GM18868 (cell line): ENCODE measurements at regions not wholly inside any gene's neighbourhood (a gene's known extent, or its start where the extent isn't known, plus 50 kb on each side); places are given as distances from the start of the nearest gene placed in this dataset.
"Not testable (repeated sequence)": the region's sequence is repeated elsewhere in the genome, so short reads cannot be mapped to it uniquely, and the experiment has no call there.

Experiments used
- ATAC-seq: cut with Tn5 transposase; IDR thresholded peaks from one replicate; pipeline ENCODE4 v1.9.1; 2021; ENCODE audit warnings: mild to moderate bottlenecking, moderate library complexity; ENCODE audit not compliant: unreplicated experiment

DNA sequence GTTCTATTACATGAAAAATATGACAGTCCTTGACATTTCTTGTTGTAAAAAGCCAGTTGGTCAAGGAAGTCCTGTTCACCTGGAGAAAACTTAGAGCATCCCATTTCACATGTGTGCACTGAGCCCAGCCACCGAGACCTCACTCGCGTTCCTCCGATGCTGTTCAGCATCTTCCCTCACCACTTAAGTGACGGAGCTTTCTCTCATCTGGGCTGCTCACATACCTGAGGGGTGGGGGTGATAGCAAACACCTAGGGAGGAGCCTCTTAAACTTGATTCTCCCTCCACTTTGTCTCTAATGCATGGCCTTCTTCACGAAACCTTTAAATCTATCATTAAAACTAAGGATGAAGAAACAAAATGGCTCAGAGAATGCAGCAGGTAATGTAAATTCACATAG lies 950.2 kb downstream of the GATA3 start:
- ATAC-seq: no peak

DNA sequence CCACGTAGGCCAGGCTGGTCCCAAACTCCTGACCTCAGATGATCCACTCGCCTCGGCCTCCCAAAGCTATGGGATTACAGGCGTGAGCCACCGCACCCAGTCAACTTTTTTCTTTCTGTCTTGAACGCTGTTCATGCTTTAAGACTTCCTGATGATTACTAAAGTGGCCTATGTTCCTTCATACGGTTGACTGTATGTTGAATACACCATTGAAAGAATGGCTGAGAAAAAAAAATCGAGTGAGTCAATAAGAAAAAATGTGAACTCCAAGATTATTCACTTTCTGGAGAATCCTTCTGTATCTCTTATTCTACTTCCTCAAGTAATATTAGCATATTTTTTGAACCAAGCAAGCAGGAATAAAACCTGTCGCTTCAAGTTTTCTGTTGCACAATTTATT lies 955.0 kb downstream of the GATA3 start:
- no peak for ATAC-seq

DNA sequence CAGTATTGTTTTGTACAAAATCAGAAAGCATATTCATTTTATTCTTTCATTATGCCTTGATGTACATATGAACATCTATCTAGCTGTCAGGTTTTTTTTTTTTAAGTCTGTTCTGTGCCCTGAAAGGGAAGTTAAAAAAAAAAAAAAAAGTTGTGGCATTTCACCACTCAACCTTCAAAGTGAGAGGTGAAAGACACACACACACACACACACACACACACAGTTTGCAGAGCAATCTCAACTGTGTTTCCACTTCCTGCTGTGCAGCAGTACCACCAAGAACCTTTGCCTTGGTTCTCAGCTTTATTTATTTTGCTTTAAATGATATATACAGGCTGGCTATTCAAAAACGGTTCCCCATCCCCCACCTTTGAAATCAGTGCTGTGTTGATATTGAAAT lies 955.6 kb downstream of the GATA3 start:
- ATAC-seq: no peak

DNA sequence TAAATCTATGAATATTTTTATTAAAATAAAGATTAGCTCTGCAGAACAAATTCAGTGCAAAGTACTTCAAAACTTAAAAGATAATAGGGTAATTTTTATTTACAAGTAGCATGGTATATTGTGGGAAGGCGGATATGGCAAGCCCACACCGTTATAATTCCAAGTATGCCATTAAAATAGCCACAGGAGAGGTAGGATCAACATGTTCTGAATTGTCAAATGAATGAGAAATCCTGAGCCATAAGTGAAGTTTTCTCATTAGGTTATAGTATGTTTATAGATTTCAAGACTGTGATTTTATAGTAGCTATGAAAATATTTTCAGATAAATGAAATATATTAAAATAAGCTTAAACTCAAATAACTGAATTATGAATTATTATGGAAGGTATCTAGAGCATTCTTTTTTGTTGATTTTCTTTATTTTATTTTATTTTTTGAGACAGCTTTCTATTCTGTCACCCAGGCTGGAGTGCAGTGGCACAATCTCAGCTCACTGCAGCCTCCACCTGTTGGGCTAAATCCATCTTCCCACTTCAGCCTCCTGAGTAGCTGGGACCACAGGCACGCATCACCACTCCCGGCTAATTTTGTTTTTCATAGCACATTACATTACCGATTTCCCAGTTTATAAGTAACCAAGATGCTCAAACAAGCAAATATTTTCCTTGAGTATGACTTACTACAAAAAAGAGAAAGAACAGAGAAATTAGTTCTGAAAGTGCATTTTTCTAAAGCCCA lies 956.6 kb downstream of the GATA3 start:
- no peak for ATAC-seq

DNA sequence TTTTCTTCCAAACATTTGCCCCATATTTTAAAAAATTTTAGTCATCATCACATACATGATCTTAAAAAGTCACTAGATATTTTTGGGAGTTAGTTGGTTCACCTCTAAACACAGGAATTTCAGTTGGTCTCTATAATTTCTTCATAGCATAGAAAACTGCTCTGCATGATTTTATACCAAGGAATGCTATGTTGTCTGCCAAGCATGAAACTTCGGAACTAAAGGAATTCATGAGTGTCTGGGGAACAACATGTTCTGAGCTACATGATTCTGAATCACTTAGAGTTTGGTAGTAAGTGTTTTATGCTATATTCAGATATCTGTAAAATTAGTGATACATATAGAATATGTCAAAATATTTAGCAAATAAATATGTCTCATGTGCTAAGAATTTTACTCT lies 957.8 kb downstream of the GATA3 start:
- ATAC-seq: no peak

DNA sequence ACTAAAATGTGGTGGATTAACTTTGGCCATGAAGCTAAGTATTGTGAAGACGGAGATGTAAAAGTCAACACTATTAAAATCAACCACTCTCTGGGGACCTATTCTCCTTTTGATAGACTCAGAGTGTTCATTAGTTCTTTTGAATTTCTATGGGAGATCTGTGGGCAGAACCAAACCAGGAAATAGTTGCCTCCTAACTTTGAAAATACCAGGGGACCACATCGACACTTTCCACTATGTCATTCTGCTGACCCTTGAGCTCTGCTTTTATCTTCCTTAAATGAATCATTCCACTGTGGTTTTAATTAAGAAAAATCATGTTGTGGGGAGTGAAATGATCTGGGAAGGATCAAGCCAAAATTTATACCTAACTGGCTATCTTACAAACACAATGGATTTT lies 960.5 kb downstream of the GATA3 start:
- no peak for ATAC-seq

DNA sequence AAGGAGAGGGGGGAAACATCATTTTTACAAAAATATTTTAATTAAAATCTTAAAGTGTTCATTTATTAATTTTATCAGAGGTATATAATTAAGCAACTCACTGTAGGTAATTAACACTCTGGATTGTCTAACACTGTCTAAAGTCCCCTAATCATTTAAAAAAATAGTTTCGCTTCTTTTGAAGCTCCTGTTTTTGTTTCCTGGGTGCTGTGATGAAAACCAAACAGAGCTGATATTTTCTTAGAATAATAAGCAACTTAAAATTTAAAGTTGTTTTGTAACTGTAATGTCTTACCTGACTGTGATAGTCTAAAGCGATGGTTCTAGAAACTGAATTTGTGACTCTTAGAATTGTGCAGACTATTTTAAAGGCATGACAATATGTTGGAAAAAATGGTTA lies 961.0 kb downstream of the GATA3 start:
- ATAC-seq: no peak

DNA sequence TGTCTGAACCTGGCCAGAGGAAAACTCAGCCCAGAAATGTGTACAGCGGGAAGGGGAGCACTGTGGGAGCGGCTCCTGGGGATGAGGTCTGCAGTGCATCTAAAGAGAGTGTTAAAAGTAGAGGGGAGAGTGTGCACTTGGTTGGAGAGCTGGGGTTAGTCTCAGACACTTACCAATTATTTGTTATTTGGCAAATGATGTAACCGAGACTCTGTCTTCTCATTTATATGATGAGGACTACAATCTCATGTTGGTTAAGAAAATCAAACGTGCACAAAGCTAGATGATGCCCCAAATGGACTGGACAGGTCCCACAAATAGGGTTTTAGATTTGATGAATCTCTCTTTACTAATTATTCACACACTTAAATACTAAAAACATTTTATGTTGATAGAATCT lies 962.4 kb downstream of the GATA3 start:
- ATAC-seq: no peak

DNA sequence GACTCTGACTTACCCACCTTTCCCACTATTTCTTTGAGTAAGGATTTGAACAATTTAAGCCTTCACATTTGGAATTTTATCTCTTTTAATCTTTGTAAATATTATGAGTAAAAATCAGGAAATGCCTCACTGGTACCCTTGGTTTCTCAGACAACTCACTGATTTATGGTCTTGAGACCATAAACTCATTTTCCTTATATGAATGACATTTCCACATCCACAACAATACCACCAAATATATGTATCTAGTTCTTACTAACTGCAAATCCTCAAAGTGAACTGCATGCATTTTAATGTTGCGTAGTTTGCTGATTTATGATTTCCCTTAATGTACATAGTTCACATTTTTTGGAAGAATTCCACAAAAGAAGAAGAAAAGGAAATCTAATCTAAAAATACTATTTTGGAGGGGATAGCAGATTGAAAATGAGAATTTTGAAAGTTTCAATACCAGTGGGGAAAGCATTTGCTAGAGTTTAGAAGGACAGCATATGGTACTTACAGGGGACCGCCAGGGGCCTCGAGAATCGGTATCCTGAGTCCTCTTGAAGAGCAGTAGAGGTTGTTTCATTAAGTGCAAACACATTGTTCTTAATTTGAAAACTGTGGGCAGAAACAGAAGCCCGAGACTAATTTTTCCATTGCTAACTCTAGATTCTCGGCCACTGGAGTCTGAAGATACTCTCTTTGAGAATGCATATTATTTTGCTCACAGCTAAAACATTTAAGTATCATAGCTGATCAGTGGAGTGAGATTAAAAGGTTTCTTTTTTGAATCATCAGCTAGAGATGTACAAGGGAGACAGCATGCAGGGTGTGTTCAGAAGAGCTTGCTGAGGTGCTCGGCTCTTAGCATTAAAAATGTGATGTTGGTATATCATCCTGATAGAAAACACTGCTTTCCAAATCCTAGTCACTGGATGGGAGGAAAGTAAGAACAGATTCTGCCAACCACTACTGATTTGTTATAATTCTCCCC lies 964.0 kb downstream of the GATA3 start:
- ATAC-seq: no peak

DNA sequence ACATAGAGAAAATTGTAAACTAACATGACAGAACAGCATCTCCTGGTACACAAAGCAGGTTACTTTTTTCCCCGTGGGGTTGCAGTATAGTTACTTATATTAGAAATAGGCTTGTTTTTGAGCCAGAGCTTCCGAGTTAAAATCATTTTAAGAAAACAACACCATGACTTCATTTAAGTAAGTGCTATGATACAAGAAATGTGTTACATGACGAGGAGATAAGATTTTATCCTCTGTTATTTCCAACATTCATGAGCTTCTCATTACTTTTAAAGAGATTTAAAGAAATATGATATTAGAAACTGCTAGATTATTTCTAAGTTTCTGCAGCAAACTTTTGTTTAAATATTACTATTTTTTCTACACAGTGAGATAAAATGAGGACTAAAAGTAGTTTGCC lies 968.7 kb downstream of the GATA3 start:
- no peak for ATAC-seq

DNA sequence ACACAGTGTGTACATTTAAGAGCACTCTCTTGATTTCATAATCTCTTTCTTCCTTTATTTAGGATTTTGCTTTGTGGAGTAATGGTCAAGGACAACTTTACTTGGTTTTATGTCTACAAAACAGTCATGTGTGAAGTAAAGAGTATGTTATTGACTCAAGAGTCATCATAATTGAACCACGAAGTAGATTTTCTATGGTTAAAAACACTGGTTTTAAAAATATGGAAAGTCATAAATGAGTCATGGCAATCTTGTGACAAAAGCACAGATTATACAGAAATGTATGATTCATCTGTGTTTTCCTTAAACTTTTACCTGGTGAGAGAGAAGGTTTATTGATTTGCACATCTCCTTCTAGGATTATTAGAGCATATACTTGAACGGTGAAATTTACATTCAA lies 969.7 kb downstream of the GATA3 start:
- no peak for ATAC-seq

DNA sequence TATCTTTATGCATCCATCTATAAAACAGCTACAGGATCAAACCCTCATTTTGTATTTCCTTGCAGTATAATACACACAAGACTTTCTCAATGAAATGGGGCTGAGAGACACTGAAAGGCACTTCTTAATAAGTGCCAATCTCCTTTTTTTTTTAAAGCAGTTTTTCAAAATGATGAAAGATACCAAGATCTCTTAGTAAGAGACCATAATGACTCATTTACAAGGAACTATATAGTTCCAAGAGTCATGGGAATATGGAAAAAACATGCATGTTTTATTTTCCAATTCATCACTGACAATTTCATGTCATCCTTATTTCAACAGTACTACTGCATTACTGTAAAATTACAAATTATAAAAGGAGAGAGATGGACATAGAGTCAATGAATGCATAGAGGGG lies 973.7 kb downstream of the GATA3 start:
- no peak for ATAC-seq

DNA sequence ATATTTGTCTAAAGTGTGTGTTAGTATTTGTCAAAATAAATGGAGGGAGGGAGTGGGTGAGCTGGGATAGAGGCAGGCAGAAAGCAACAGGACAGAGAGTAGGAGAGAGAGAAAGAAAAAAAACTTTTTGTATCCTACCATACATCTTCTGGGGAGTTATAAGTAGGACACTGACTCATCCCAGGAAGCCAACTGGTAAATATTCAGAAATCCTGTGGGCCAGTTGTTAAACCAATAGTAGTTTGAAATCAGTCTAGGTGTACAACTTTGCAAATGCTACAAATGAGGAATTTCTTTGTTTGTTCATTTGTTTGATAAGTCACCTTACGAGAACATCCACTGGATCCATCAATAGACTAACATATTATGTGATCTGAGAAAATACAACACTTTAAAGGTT lies 980.9 kb downstream of the GATA3 start:
- no peak for ATAC-seq

DNA sequence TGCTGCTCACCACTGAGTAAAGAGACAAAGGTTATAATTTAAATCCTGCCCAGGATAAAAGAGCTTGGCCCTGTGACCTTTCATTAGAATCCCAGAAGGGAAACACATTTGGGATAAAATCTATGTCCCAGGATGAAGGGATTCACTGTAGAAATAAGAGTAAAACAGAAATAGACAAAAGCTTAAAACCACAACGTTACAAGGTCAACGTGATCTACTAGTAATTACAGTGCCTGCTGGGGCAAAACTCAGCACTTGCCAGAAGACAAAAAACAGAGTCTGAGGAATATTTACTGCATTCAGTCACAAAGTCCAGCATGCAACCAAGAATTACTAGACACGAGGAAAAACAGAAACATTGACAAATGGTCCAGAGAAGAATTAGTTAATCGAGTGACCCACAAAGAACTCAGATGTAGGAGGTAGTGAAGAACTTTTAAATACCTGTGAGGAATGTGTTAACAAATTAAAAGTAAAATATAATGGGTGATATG lies 982.3 kb downstream of the GATA3 start:
- ATAC-seq: no peak

DNA sequence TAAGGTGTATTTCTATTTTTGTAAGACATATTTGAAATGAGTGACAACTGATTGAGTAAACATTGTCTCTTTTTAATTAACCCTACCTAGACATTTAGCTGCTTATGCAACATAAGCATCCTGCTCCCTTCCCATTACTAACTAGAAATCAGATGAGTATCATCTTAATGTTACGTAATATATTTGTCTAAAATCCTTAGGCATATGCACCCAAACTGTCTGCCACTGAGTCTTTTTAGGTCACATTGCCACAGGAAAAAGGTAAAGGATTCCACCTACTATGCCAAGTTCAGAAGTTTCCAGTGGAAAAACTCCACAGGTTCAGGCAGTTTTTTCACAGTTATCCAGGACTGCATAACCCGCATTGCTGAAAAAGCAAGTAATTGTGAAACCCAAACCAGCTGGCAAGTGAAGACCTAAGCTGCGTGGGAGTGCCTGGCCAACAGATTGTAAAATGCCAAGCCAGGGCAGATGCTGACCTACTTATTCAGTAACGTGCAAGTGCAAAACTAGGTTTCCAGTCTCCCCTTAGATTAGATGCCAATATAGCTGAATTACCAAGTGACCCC lies 983.7 kb downstream of the GATA3 start:
- ATAC-seq: no peak

DNA sequence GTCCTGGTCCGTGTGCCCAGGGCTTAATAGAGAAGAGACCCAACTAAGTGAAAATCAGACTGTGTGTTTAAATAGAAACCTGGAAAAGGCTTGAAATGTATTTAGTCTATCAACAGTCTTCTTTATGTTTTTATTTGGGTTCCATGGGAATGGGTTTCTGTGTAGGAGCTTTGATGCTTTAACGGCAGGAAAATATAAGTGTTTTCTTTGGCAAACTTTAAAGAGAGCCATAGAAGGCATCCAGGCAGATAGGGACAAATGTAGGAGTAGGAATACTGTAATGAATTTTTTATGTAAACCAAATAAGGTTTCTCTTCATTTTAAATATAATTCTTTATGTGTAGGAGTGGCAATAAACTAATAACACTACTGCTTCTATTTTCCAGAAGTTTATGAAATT lies 989.0 kb downstream of the GATA3 start:
- no peak for ATAC-seq

DNA sequence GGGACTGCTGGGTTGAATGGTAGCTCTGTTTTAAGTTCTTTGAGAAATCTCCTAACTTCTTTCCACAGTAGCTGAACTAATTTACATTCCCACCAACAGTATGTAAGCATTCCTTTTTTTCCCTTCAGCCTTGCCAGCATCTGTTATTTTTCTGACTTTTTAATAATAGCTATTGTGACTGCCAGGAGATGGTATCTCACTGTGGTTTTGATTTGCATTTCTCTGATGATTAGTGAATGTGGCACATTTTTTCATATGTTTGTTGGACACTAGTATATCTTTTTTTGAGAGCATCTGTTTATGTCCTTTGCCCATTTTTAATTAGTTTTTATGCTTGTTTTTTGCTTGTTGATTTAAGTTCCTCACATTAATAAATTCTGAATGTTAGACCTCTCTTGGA lies 990.8 kb downstream of the GATA3 start:
- no peak for ATAC-seq

DNA sequence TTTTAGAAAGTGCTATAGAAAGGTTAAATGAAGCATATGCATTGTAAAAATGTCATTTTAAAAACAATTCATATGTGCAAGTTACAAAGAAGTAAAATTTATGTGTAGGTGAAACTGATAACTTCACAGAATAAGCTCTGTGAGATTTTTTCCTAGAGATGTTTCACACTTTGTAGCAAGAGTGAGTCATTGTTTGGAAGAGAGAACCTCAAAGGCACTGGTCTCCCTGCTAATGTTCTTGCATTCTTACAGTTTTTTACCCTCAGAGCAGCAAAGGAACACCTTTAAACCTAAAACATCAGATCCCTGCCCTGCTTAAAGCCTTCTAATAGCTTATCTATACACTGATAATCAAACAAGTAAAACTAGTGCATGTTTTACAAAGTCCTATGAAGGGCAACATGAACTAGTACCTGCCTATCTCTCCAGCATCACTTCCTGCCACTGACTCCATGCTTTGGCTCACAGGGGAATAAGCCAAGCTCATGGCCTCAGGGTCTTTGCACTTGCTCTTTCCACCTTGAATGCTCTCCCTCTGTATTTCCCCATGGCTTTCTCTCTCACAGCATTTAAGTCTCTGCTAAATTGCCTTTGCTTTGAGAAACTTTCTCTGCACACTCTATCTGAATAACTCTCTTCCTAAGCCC lies 997.0 kb downstream of the GATA3 start:
- no peak for ATAC-seq

DNA sequence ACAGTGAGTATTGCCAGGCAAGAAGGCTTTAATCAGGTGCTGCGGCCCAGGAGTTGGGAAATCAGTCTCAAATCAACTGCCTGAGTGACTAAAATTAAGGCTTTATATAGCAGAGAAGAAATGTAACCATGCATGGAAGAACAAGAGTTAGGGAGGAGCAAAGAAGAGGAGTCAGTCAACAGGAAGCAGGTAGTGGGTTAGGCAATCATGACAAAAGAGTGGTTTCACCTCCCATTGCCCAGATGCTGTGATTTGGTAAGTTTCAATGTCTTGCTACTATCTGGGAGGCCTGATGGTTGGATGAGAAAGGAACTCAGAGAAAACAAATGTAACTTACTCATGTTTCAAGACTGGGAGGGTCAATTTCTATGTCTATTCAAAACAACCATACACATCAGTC lies 998.3 kb downstream of the GATA3 start:
- no peak for ATAC-seq

DNA sequence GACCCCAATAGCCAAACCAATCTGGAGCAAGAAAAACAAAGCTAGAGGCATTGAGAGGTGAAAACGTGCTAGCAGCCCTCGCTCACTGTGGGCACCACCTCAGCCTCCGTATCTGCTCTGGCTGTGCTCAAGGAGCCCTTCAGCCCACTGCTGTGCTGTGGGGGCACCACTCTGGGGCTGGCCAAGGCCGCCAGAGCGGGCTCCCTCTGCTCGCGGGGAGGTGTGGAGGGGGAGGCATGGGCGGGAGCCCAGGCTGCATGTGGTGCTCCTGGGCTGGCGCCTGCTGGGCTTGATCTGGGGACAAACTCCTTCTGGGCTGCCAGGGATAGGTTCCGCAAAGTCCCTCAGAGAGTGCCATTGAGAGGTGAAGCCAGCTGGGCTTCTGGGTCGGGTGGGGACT lies 1002.0 kb downstream of the GATA3 start:
- no peak for ATAC-seq

DNA sequence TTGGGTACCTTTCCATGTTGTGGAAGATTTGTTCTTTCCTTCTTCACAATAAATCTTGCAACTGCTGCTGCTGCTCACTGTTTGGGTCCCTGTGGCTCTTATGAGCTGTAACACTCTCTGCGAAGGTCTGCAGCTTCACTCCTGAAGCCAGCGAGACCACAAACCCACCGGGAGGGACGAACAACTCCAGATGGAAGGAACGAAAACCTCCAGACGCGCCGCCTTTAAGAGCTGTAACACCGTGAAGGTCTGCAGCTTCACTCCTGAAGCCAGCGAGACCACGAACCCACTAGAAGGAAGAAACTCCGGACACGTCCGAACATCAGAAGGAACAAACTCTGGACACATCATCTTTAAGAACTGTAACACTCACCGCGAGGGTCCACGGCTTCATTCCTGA lies 1002.8 kb downstream of the GATA3 start:
- not testable (repeated sequence) for ATAC-seq
